AG04449 (cell line): ENCODE measurements at regions not wholly inside any gene's neighbourhood (a gene's known extent, or its start where the extent isn't known, plus 50 kb on each side); places are given as distances from the start of the nearest gene placed in this dataset.
"Not testable (repeated sequence)": the region's sequence is repeated elsewhere in the genome, so short reads cannot be mapped to it uniquely, and the experiment has no call there.

ENCODE experiments used
- CTCF ChIA-PET: fragments of 350-600 bp; formaldehyde crosslinking; extraction: SDS; loops from one replicate; lab custom pipeline; 2021; ENCODE audit warnings: antibody characterized with exemption; lab: Yijun Ruan, JAX
- POLR2A ChIA-PET: fragments of 400-600, 350-600 bp; formaldehyde crosslinking; extraction: SDS; loops from one replicate; lab custom pipeline; 2020; ENCODE audit warnings: antibody characterized with exemption, inconsistent platforms; lab: Yijun Ruan, JAX
- DNase-seq: peaks from one replicate; pipeline ENCODE4 v3.0.0-alpha.2; 2010; ENCODE audit warnings: low read depth, low spot score
- H3K4me3 ChIP-seq: 2 replicates; pipeline ENCODE4 v1.5.1; 2011; ENCODE audit warnings: low read depth, mild to moderate bottlenecking, control low read depth, low read length
- TF ChIP-seq, protein P1 (sequence below): IDR thresholded peaks from one replicate; pipeline ENCODE4 v1.5.1; 2011; ENCODE audit warnings: mild to moderate bottlenecking, moderate library complexity, low read length, control low read depth, inconsistent platforms; ENCODE audit not compliant: insufficient read depth; ENCODE audit errors: missing control alignments

GRCh38 chrX:55813150-55813549, 95.6 kb downstream of the RRAGB start:
- TF ChIP-seq, protein P1, sequence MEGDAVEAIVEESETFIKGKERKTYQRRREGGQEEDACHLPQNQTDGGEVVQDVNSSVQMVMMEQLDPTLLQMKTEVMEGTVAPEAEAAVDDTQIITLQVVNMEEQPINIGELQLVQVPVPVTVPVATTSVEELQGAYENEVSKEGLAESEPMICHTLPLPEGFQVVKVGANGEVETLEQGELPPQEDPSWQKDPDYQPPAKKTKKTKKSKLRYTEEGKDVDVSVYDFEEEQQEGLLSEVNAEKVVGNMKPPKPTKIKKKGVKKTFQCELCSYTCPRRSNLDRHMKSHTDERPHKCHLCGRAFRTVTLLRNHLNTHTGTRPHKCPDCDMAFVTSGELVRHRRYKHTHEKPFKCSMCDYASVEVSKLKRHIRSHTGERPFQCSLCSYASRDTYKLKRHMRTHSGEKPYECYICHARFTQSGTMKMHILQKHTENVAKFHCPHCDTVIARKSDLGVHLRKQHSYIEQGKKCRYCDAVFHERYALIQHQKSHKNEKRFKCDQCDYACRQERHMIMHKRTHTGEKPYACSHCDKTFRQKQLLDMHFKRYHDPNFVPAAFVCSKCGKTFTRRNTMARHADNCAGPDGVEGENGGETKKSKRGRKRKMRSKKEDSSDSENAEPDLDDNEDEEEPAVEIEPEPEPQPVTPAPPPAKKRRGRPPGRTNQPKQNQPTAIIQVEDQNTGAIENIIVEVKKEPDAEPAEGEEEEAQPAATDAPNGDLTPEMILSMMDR: no peak
- CTCF ChIA-PET: no interaction called here
- no peak for DNase-seq
- no peak overlapping the region for H3K4me3 ChIP-seq
- POLR2A ChIA-PET: no interaction called here

DNA sequence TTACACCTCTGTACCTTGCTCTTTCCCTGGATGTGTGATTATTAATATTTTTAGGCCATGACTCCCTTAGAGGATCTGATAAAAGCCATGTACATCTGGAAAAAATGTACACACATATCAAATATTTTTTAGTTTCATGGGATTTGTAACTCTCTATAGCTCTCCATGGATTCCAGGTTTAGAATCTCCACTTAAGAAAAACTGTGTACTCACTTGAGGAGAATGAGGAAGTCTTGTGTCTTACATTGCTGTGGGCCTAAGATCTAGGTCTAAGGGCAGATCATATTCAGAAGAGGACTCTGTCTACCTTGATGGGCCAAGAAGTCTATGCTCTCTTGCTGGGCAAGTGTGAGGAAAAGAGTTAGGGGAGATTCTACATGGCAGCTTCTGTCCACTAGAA, 98.0 kb downstream of the RRAGB start:
- POLR2A ChIA-PET: no interaction called here
- no peak overlapping the region for H3K4me3 ChIP-seq
- CTCF ChIA-PET: interaction anchor here (0.6 kb wide), 1 partner anchor 9 kb away, joined by 3 read pairs; no protein-coding TSS in a partner anchor
- DNase-seq: no peak
- TF ChIP-seq, protein P1: no peak

DNA sequence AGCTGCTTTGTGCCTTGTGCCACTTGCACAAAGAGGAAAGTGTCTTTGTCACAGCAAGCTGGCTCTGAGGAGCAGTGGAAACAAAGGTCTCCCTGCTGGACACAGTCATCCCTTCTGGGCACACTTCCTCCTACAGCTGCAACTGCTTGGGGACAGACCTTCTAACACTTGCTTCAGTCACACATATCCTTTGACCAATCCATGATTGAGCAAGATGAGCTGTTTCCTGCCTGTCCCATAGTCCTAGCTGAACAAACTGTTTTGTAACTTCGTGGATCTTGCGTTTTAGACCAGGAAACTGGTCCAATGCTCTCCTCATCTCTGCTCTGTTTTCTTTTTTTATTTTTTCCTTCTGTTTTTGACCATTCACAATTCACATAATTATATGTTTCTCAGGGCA, 98.5 kb downstream of the RRAGB start:
- CTCF ChIA-PET: interaction anchor here (0.6 kb wide), 1 partner anchor 9 kb away, joined by 3 read pairs; no protein-coding TSS in a partner anchor
- no peak for DNase-seq
- POLR2A ChIA-PET: no interaction called here
- no peak overlapping the region for H3K4me3 ChIP-seq
- TF ChIP-seq, protein P1: no peak

- H3K4me3 ChIP-seq: no peak overlapping the region
- TF ChIP-seq, protein P1: no peak
- DNase-seq: no peak
- POLR2A ChIA-PET: no interaction called here
- CTCF ChIA-PET: no interaction called here
Measured at GRCh38 chrX:55818673-55819375, 101.3 kb downstream of the RRAGB start.

DNA sequence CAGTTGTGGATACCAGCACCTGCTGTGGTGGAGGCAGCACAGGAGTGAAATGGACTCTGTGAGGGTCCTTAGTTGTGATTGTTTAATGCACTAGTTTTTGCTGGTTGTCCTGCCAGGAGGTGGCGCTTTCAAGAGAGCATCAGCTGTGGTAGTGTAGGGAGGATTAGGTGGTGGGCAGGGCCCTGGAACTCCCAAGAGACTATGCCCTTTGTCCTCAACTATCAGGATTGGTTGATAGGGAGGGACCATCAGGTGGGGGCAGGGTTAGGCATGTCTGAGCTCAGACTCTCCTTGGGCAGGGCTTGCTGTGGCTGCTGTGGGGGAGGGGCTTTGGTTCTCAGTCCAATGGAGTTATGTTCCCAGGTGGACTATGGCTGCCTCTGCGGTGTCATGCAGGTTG, 121.9 kb downstream of the RRAGB start:
- no peak for DNase-seq
- TF ChIP-seq, protein P1: no peak
- ChIA-PET POLR2A (no interaction called here), CTCF (no interaction called here)
- H3K4me3 ChIP-seq: no peak overlapping the region

DNA sequence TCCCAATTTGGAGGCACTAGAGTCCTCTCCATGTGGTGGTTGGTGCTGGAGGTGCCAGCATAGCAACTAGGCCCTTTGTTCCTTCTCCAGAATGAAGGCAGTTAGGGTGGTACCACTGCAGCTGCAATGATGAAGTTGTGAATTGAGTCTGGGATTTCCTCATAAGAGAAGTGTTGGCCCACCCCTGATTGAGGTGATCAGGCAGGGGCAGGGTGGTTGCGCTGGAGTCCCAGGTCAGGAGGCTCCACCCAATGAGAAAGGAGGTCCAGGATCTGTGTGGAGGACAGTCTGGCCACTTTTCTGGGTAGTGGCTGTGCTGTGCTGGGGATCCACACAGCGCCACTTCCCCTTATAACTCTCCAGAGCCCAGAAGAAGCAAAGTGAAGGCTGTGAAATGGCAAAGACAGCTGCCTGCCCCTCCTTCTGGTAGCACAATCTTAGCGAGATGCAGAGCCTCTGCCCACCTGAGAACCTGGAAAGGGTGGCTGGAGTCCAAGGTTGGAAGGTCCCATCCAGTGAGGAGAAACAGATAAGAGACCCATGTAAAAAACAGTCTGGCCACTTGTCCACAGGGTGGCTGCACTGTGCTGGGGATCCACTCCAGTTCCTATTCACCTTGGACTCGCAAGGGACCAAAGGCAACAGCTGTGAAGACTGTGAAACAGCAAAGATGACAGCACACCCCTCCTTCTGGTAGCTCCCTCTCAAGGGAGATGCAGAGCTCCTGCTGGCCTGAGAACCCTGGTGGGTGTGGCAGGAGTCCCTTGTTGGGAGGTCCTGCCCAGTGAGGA, 124.6 kb downstream of the RRAGB start:
- CTCF ChIA-PET: no interaction called here
- TF ChIP-seq, protein P1: no peak
- no peak overlapping the region for H3K4me3 ChIP-seq
- POLR2A ChIA-PET: no interaction called here
- DNase-seq: no peak

GRCh38 chrX:55866779-55867178, 149.2 kb downstream of the RRAGB start:
- CTCF ChIA-PET, H3K4me3 ChIP-seq, POLR2A ChIA-PET, DNase-seq: not testable (repeated sequence)
